Glutamatergic neuron (in vitro differentiated cells): ENCODE measurements at regions not wholly inside any gene's neighbourhood (a gene's known extent, or its start where the extent isn't known, plus 50 kb on each side); places are given as distances from the start of the nearest gene placed in this dataset.
A peak's percentile ranks its signal among the peaks of the same experiment; 100 is the strongest.
"Not testable (repeated sequence)": the region's sequence is repeated elsewhere in the genome, so short reads cannot be mapped to it uniquely, and the experiment has no call there.

Experiments used
- DNase-seq: peaks from one replicate; pipeline ENCODE4 v3.0.0; 2022
- H3K27ac Mint-ChIP-seq: one replicate; pipeline ENCODE4 v1.8.0; 2020; ENCODE audit warnings: mild to moderate bottlenecking, mixed read lengths, inconsistent platforms; ENCODE audit not compliant: unreplicated experiment
- H3K27me3 Mint-ChIP-seq: one replicate; pipeline ENCODE4 v1.8.0; 2020; ENCODE audit warnings: mild to moderate bottlenecking, moderate library complexity, mixed read lengths, inconsistent platforms; ENCODE audit not compliant: unreplicated experiment
- H3K36me3 Mint-ChIP-seq: one replicate; pipeline ENCODE4 v1.8.0; 2020; ENCODE audit warnings: mild to moderate bottlenecking, mixed read lengths, inconsistent platforms; ENCODE audit not compliant: unreplicated experiment
- H3K4me1 Mint-ChIP-seq: one replicate; pipeline ENCODE4 v1.8.0; 2020; ENCODE audit warnings: mild to moderate bottlenecking, low read depth, mixed read lengths, inconsistent platforms; ENCODE audit not compliant: unreplicated experiment
- H3K4me3 Mint-ChIP-seq: one replicate; pipeline ENCODE4 v1.8.0; 2020; ENCODE audit warnings: mild to moderate bottlenecking, mixed read lengths, inconsistent platforms; ENCODE audit not compliant: unreplicated experiment
- H3K9me3 Mint-ChIP-seq: one replicate; pipeline ENCODE4 v1.8.0; 2020; ENCODE audit warnings: mild to moderate bottlenecking, moderate library complexity, mixed read lengths, inconsistent platforms; ENCODE audit not compliant: unreplicated experiment
- TF ChIP-seq, protein P1 (sequence below): fragments of 200-600 bp; sonication (generic); IDR thresholded peaks from one replicate; pipeline ENCODE4 v1.5.0; 2021; ENCODE audit not compliant: partially characterized antibody, unreplicated experiment

DNA sequence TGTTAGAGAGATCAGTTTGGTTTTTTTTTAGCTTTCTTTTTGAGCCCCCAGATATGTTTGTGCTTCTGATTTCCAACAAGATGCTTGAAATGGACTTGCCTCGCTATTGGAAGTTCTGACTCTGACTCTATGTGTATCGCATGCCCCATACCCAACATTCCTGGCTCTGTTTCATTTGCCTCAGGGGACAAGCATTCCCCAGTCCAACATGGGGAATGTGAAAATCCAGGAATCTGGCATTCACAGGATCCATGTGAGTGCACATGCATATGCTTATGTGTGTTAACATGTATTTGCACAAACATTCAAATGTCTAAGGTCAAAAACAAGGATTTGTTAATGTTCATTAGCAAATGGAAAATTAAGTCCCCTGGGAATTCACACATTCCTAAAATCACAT is 233.9 kb downstream of the TLR4 start:
- Mint-ChIP-seq H3K9me3 (peaks cover 9% of the 10 kb centered on the region), H3K27me3 (peaks cover 3% of the 10 kb centered on the region), H3K4me1 (peaks cover 27% of the 10 kb centered on the region), H3K36me3 (no peaks in the 10 kb centered on the region), H3K4me3 (peak overlapping the region; percentile 34), H3K27ac (peak overlapping the region; percentile 67)
- peak; percentile 15 for DNase-seq
- TF ChIP-seq, protein P1, sequence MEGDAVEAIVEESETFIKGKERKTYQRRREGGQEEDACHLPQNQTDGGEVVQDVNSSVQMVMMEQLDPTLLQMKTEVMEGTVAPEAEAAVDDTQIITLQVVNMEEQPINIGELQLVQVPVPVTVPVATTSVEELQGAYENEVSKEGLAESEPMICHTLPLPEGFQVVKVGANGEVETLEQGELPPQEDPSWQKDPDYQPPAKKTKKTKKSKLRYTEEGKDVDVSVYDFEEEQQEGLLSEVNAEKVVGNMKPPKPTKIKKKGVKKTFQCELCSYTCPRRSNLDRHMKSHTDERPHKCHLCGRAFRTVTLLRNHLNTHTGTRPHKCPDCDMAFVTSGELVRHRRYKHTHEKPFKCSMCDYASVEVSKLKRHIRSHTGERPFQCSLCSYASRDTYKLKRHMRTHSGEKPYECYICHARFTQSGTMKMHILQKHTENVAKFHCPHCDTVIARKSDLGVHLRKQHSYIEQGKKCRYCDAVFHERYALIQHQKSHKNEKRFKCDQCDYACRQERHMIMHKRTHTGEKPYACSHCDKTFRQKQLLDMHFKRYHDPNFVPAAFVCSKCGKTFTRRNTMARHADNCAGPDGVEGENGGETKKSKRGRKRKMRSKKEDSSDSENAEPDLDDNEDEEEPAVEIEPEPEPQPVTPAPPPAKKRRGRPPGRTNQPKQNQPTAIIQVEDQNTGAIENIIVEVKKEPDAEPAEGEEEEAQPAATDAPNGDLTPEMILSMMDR, result no peak

DNA sequence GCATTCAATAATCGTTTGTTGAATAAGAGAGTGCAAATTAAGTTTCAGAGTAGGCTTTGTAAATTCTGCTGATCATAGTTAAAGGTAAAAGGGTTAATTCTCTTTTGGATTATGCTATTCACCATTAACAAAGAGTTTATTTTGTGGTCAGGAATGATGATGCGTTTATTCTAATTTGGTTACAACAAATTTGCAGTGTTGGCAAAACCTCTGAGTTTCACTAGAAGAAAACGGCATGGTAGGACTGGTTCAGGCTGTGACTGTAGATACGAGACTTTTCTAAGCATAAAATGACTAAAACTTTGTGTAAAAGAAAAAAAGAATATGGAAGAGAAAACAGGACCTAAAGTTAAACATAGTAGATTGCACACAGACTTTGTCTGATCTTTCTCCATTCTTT is 234.7 kb downstream of the TLR4 start:
- Mint-ChIP-seq H3K4me3 (peak overlapping the region; percentile 18), H3K4me1 (peaks cover 27% of the 10 kb centered on the region), H3K36me3 (no peaks in the 10 kb centered on the region), H3K9me3 (peaks cover 9% of the 10 kb centered on the region), H3K27me3 (peaks cover 3% of the 10 kb centered on the region), H3K27ac (no peak overlapping the region)
- TF ChIP-seq, protein P1, result no peak
- no peak for DNase-seq

DNA sequence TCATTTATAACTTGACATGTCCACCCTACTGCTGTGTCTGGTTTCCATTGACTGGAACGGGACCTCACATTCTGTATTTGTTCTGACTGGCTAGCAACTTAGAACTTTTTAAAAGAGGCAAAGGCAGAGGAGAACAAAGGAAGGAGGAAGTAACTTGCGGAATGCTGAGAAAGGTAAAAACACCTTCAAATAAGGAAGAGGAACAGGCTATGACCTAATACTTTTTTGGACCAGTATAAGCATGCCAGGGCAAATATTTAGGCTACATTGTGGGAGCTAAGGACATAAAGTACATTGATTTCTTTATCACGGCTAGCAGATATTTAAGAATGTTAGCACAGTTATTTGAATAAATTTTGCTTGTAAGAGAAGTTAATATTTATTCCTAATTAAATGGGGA is 240.5 kb downstream of the TLR4 start:
- not testable (repeated sequence) for H3K27ac Mint-ChIP-seq, H3K27me3 Mint-ChIP-seq, DNase-seq, H3K9me3 Mint-ChIP-seq, H3K36me3 Mint-ChIP-seq, H3K4me3 Mint-ChIP-seq
- H3K4me1 Mint-ChIP-seq, result peaks cover 12% of the 10 kb centered on the region

DNA sequence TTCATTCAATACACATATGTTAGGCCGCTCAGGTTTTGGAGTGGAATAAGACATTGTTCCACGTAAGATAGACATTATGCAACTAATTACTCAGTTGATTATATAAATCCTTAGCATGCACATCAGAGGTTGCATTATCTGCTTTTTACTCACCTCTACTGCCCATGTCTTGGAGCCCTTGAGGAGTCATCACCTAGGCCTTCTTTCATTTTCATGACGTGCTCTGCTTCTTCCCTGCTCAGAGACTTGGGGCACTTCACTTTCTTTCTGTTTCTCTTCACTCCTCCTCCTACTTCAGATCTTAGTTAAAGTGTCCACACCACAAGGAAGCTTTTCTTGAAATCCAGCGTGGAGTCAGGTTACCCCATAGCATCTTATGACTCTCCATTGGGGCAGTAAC is 241.1 kb downstream of the TLR4 start:
- no peak for DNase-seq
- Mint-ChIP-seq H3K36me3 (no peaks in the 10 kb centered on the region), H3K27ac (no peak overlapping the region), H3K27me3 (no peaks in the 10 kb centered on the region), H3K4me1 (peaks cover 12% of the 10 kb centered on the region), H3K4me3 (no peak overlapping the region), H3K9me3 (peaks cover 1% of the 10 kb centered on the region)
- TF ChIP-seq, protein P1, result no peak

DNA sequence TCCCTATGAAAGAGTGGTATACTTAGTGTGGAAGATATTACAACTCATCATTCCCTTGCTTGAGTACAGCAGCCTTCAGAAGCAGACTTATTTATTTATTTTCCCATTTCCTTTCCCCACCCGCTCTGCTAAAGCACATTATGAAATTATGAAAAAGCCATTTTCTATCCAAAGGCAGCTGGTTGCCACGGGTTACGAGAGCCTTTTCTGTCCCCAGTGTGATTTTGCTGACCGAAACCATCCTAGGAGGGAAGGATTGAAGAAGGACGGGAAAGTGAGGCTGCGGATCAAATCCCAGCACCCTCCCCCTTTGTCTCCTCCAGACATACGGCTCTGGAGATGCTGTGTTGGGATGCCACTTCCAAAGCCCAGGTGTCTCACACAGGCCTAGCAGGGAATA is 246.9 kb downstream of the TLR4 start:
- peaks cover 4% of the 10 kb centered on the region for H3K4me1 Mint-ChIP-seq
- TF ChIP-seq, protein P1, result no peak

DNA sequence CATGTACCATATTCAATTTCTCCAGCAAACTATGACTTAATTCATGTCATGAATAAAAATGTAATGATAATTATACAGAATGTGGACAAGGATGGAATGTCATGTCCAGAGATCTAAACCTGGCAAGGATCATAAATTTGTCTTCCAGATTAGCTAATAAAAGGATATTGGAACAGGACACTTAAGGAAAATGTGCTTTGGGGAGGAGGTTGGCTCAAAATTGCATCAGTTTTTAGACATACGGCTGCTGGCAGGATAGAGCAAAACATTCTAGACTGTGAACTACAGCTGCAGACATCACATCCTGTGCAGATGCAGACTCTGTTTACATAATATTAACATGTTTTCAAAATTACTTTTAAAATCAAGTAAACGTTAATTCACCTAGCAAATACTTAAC is 248.4 kb downstream of the TLR4 start:
- no peak for DNase-seq
- H3K4me3 Mint-ChIP-seq, result no peak overlapping the region
- no peak overlapping the region for H3K27ac Mint-ChIP-seq
- no peaks in the 10 kb centered on the region for H3K36me3 Mint-ChIP-seq
- H3K9me3 Mint-ChIP-seq, result peaks cover 1% of the 10 kb centered on the region
- TF ChIP-seq, protein P1, result no peak
- no peaks in the 10 kb centered on the region for H3K4me1 Mint-ChIP-seq
- no peaks in the 10 kb centered on the region for H3K27me3 Mint-ChIP-seq

More for the DNA sequence above, 246.9 kb downstream of the TLR4 start:
- H3K27ac Mint-ChIP-seq, result no peak overlapping the region
- no peak overlapping the region for H3K4me3 Mint-ChIP-seq
- no peaks in the 10 kb centered on the region for H3K27me3 Mint-ChIP-seq
- no peaks in the 10 kb centered on the region for H3K36me3 Mint-ChIP-seq
- H3K9me3 Mint-ChIP-seq, result peaks cover 1% of the 10 kb centered on the region
- no peak for DNase-seq
